ENCODE measurements at regions not wholly inside any gene's neighbourhood (a gene's known extent, or its start where the extent isn't known, plus 50 kb on each side); places are given as distances from the start of the nearest gene placed in this dataset.

DNA sequence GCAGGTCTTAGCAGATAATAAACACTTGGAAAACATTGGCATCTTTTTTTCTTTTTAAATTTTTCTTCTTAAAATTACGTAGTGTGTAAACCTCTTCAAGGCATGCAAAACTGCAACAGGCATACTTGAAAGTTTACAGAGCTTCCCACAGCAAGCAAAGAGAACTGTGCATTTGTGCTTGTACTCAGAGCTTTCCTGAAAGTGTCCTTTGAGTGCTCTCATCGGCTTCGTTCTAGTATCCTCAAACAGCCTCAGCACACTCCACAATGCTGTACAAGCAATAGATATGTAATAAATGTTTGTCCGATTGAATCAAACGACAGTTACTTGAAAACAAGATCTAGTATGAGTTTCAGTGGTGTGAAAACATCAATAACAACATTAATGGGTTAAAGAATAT is 227.5 kb downstream of the PAPSS1 start:
- no peak for TF ChIP-seq EZH2 (IDR thresholded peaks at IDR 0.05; ENCODE audit: borderline replicate concordance, low read depth, low read length, severe bottlenecking)
- no peak for TF ChIP-seq FOS (IDR thresholded peaks at IDR 0.05; ENCODE audit: borderline replicate concordance, insufficient read depth, low read length)
- TF ChIP-seq POLR2A (IDR thresholded peaks at IDR 0.05; ENCODE audit: low read depth, low read length) = no peak
- no peak for TF ChIP-seq GATA2 (IDR thresholded peaks at IDR 0.05; ENCODE audit: insufficient read depth, insufficient read length, low read depth, low read length)
- TF ChIP-seq, protein P1, sequence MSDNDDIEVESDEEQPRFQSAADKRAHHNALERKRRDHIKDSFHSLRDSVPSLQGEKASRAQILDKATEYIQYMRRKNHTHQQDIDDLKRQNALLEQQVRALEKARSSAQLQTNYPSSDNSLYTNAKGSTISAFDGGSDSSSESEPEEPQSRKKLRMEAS (IDR thresholded peaks at IDR 0.05; ENCODE audit: insufficient read depth, insufficient read length) = no peak
- dilution Hi-C loops (cut with MboI; ENCODE audit: extremely low pct_ligation_motif_present, low sequenced_read_pairs) = no loop called here
- H3K9me3 ChIP-seq (replicated peaks; ENCODE audit: control insufficient read depth, insufficient read depth, low read length) = no peaks in the 10 kb centered on the region
- no peak overlapping the region for H3K9ac ChIP-seq (replicated peaks; ENCODE audit: extremely low read depth, insufficient read depth, low read length)
- no peaks in the 10 kb centered on the region for H4K20me1 ChIP-seq (replicated peaks; ENCODE audit: control insufficient read depth, extremely low read depth, insufficient read depth, low read length)
- no peak overlapping the region for H3K4me3 ChIP-seq (replicated peaks in 1 of 3; ENCODE audit: insufficient read depth in 1 of 3, low read depth in 1 of 3, low read length in 3 of 3)
- H3K4me1 ChIP-seq (ENCODE audit: control insufficient read depth, extremely low read depth, insufficient read depth, low read length) = no peaks in the 10 kb centered on the region
- POLR2A ChIA-PET = no interaction called here
- H2AFZ ChIP-seq (ENCODE audit: low read depth, low read length) = no peak overlapping the region
- no peaks in the 10 kb centered on the region for H3K9me1 ChIP-seq (replicated peaks; ENCODE audit: control insufficient read depth, extremely low read depth, insufficient read depth, low read length)
- no peak for DNase-seq (ENCODE audit: low read depth, low spot score)
- H3K79me2 ChIP-seq (ENCODE audit: control insufficient read depth, insufficient read depth, low read length) = no peaks in the 10 kb centered on the region
- BruUV-seq (replicated peaks) = no TSS peak
- no peaks in the 10 kb centered on the region for H3K27me3 ChIP-seq (ENCODE audit: control insufficient read depth in 2 of 2, insufficient read depth in 2 of 2, low read length in 2 of 2)
- H3K36me3 ChIP-seq (ENCODE audit: control insufficient read depth in 2 of 2, extremely low read depth in 1 of 2, insufficient read depth in 2 of 2, low read length in 2 of 2) = no peaks in the 10 kb centered on the region
- no peak overlapping the region for H3K27ac ChIP-seq (ENCODE audit: insufficient read depth, low read depth, low read length)
- intact Hi-C loops (cut with micrococcal nuclease) = no loop called here
- FAIRE-seq = no peak
- no peak overlapping the region for H3K4me2 ChIP-seq (ENCODE audit: insufficient read depth, low read length)
- CTCF ChIA-PET = no interaction called here

DNA sequence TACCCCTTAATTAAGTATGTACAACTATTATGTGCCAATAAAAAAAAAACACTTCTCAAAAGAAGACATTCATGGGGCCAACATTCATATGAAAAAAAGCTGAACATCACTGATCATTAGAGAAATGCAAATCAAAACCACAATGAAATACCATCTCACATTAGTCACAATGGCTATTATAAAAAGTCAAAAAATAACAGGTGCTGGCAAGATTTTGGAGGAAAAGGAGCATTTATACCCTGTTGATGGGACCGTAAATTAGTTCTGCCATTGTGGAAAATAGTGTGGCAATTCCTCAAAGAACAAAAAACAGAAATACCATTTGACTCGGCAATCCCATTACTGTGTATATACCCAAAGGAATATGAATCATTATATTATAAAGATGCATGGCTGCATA is 229.9 kb downstream of the PAPSS1 start:
- CTCF ChIA-PET = no interaction called here
- no peak for FAIRE-seq

More for the DNA sequence above, 229.9 kb downstream of the PAPSS1 start:
- POLR2A ChIA-PET = no interaction called here
- no peak overlapping the region for H3K4me3 ChIP-seq (replicated peaks in 1 of 3; ENCODE audit: insufficient read depth in 1 of 3, low read depth in 1 of 3, low read length in 3 of 3)
- intact Hi-C loops (cut with micrococcal nuclease) = no loop called here
- BruUV-seq (replicated peaks) = no TSS peak
- dilution Hi-C loops (cut with MboI; ENCODE audit: extremely low pct_ligation_motif_present, low sequenced_read_pairs) = no loop called here
- no peak overlapping the region for H3K4me2 ChIP-seq (ENCODE audit: insufficient read depth, low read length)
- DNase-seq (ENCODE audit: low read depth, low spot score) = no peak
- no peaks in the 10 kb centered on the region for H3K4me1 ChIP-seq (ENCODE audit: control insufficient read depth, extremely low read depth, insufficient read depth, low read length)
- H3K9ac ChIP-seq (replicated peaks; ENCODE audit: extremely low read depth, insufficient read depth, low read length) = no peak overlapping the region
- TF ChIP-seq EZH2 (IDR thresholded peaks at IDR 0.05; ENCODE audit: borderline replicate concordance, low read depth, low read length, severe bottlenecking) (no peak), POLR2AphosphoS5 (IDR thresholded peaks at IDR 0.05; ENCODE audit: insufficient read depth, low read depth, low read length) (no peak), FOS (IDR thresholded peaks at IDR 0.05; ENCODE audit: borderline replicate concordance, insufficient read depth, low read length) (no peak), POLR2A (IDR thresholded peaks at IDR 0.05; ENCODE audit: low read depth, low read length) (no peak), GATA2 (IDR thresholded peaks at IDR 0.05; ENCODE audit: insufficient read depth, insufficient read length, low read depth, low read length) (no peak), MYC (IDR thresholded peaks at IDR 0.05; ENCODE audit: low read depth, low read length) (no peak), JUN (IDR thresholded peaks at IDR 0.05; ENCODE audit: borderline replicate concordance, insufficient read depth, insufficient read length, low read depth) (no peak)
- TF ChIP-seq, protein P1 (IDR thresholded peaks at IDR 0.05; ENCODE audit: insufficient read depth, insufficient read length) = no peak
- TF ChIP-seq, protein P2, sequence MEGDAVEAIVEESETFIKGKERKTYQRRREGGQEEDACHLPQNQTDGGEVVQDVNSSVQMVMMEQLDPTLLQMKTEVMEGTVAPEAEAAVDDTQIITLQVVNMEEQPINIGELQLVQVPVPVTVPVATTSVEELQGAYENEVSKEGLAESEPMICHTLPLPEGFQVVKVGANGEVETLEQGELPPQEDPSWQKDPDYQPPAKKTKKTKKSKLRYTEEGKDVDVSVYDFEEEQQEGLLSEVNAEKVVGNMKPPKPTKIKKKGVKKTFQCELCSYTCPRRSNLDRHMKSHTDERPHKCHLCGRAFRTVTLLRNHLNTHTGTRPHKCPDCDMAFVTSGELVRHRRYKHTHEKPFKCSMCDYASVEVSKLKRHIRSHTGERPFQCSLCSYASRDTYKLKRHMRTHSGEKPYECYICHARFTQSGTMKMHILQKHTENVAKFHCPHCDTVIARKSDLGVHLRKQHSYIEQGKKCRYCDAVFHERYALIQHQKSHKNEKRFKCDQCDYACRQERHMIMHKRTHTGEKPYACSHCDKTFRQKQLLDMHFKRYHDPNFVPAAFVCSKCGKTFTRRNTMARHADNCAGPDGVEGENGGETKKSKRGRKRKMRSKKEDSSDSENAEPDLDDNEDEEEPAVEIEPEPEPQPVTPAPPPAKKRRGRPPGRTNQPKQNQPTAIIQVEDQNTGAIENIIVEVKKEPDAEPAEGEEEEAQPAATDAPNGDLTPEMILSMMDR (IDR thresholded peaks at IDR 0.05; ENCODE audit: extremely low read depth in 1 of 2, insufficient read depth in 1 of 2, low read depth in 1 of 2, low read length in 2 of 2) = no peak
- H3K27me3 ChIP-seq (ENCODE audit: control insufficient read depth in 2 of 2, insufficient read depth in 2 of 2, low read length in 2 of 2) = no peaks in the 10 kb centered on the region
- H3K36me3 ChIP-seq (ENCODE audit: control insufficient read depth in 2 of 2, extremely low read depth in 1 of 2, insufficient read depth in 2 of 2, low read length in 2 of 2) = no peaks in the 10 kb centered on the region
- no peaks in the 10 kb centered on the region for H4K20me1 ChIP-seq (replicated peaks; ENCODE audit: control insufficient read depth, extremely low read depth, insufficient read depth, low read length)
- no peaks in the 10 kb centered on the region for H3K9me1 ChIP-seq (replicated peaks; ENCODE audit: control insufficient read depth, extremely low read depth, insufficient read depth, low read length)
- no peak overlapping the region for H3K27ac ChIP-seq (ENCODE audit: insufficient read depth, low read depth, low read length)
- no peak overlapping the region for H2AFZ ChIP-seq (ENCODE audit: low read depth, low read length)
- H3K79me2 ChIP-seq (ENCODE audit: control insufficient read depth, insufficient read depth, low read length) = no peaks in the 10 kb centered on the region
- H3K9me3 ChIP-seq (replicated peaks; ENCODE audit: control insufficient read depth, insufficient read depth, low read length) = no peaks in the 10 kb centered on the region
